ENCODE measurements at regions not wholly inside any gene's neighbourhood (a gene's known extent, or its start where the extent isn't known, plus 50 kb on each side); places are given as distances from the start of the nearest gene placed in this dataset.

DNA sequence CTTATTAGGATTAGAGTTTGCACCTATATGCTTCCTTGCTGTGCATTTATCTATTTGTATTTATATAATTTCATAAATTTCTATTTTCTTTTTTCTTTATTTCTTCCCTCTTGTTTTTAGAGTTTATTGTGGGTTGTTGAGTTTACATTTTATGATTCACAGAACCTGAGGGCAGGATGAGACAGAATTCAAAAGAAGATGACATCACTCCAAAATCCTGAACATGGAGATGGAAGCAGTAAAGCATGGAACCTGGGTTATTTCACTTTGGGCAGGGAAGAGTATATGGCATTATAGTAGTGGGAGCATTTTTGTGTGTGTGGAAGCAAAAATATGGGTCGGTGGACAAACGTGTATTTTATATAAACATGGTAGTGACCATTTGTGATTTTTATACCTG, 157.5 kb downstream of the RFX6 start:
- H4K8ac ChIP-seq (ENCODE audit: low read depth, low read length) = no peak overlapping the region
- no peak overlapping the region for H3K4ac ChIP-seq (ENCODE audit: low read length)
- no peak overlapping the region for H3K4me3 ChIP-seq (ENCODE audit: low read length in 2 of 2)
- H2BK120ac ChIP-seq (ENCODE audit: low read depth, low read length) = no peak overlapping the region
- no CpG with 5 or more reads among the region's 2 CpGs for WGBS, 2 donors (ENCODE audit: extremely low coverage in 2 of 2, insufficient read length in 2 of 2, insufficient replicate concordance in 1 of 2)
- no peak overlapping the region for H2AK5ac ChIP-seq (ENCODE audit: low read depth, low read length)
- H2AFZ ChIP-seq (ENCODE audit: low read length) = no peak overlapping the region
- no peak overlapping the region for H3K18ac ChIP-seq (ENCODE audit: low read length)
- H3K27ac ChIP-seq (replicated peaks; ENCODE audit: low read length) = no peak overlapping the region
- no peak overlapping the region for H3K14ac ChIP-seq (ENCODE audit: low read length)
- H3K79me1 ChIP-seq (ENCODE audit: low read depth, low read length) = no peaks in the 10 kb centered on the region
- no peak overlapping the region for H3K23ac ChIP-seq (ENCODE audit: low read depth, low read length, poor library complexity)
- no peak for DNase-seq (ENCODE audit: low spot score)
- H2BK5ac ChIP-seq (ENCODE audit: low read length) = no peak overlapping the region
- no peak overlapping the region for H2BK12ac ChIP-seq (ENCODE audit: low read length)
- H3K4me1 ChIP-seq (ENCODE audit: control insufficient read depth in 2 of 2, insufficient read depth in 1 of 2, low read depth in 1 of 2, low read length in 2 of 2) = no peaks in the 10 kb centered on the region
- no peak overlapping the region for H3K4me2 ChIP-seq (ENCODE audit: insufficient read depth, low read length, poor library complexity, severe bottlenecking)
- no peak overlapping the region for H4K91ac ChIP-seq (ENCODE audit: low read depth, low read length, poor library complexity)
- H3K36me3 ChIP-seq (replicated peaks in 1 of 2; ENCODE audit: control insufficient read depth in 2 of 2, insufficient read depth in 2 of 2, low read length in 2 of 2) = no peaks in the 10 kb centered on the region
- no peak overlapping the region for H3K9ac ChIP-seq (ENCODE audit: low read depth, low read length, poor library complexity)
- H3K27me3 ChIP-seq (ENCODE audit: control insufficient read depth in 3 of 3, insufficient read depth in 3 of 3, low read depth in 1 of 3, low read length in 3 of 3) = no peaks in the 10 kb centered on the region
- no peaks in the 10 kb centered on the region for H3K9me3 ChIP-seq (replicated peaks in 1 of 2; ENCODE audit: control insufficient read depth in 2 of 2, insufficient read depth in 1 of 2, low read depth in 1 of 2, low read length in 2 of 2)
- no peak overlapping the region for H2BK15ac ChIP-seq (ENCODE audit: low read length)

DNA sequence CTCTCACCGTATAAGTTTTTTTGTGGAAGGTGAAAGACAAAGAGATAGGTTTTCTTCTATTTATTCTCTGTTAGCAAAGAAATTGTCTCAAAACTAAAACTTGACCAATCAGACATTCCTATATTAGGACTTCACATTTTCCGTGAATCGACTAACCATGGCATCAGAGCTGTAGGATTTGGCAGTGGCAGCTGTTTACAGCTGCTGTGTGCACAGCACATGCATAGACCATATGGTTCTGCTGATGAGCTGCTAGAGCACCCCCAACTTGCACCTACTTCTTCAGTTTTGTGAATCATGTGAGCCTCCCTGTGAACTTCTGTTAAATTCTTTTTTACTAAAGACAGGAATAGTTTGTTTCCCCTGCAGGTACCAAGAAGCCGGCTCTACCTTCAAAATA, 157.9 kb downstream of the RFX6 start:
- no peak overlapping the region for H2BK5ac ChIP-seq (ENCODE audit: low read length)
- WGBS, 2 donors (ENCODE audit: extremely low coverage in 2 of 2, insufficient read length in 2 of 2, insufficient replicate concordance in 1 of 2) = no CpG with 5 or more reads among the region's 4 CpGs
- H4K91ac ChIP-seq (ENCODE audit: low read depth, low read length, poor library complexity) = no peak overlapping the region
- no peak overlapping the region for H2BK12ac ChIP-seq (ENCODE audit: low read length)
- H3K36me3 ChIP-seq (replicated peaks in 1 of 2; ENCODE audit: control insufficient read depth in 2 of 2, insufficient read depth in 2 of 2, low read length in 2 of 2) = no peaks in the 10 kb centered on the region
- no peak overlapping the region for H2BK15ac ChIP-seq (ENCODE audit: low read length)
- no peak overlapping the region for H3K23ac ChIP-seq (ENCODE audit: low read depth, low read length, poor library complexity)
- H3K14ac ChIP-seq (ENCODE audit: low read length) = no peak overlapping the region
- H3K4me2 ChIP-seq (ENCODE audit: insufficient read depth, low read length, poor library complexity, severe bottlenecking) = no peak overlapping the region
- H3K27ac ChIP-seq (replicated peaks; ENCODE audit: low read length) = no peak overlapping the region
- no peak overlapping the region for H4K8ac ChIP-seq (ENCODE audit: low read depth, low read length)
- no peak overlapping the region for H3K18ac ChIP-seq (ENCODE audit: low read length)
- no peaks in the 10 kb centered on the region for H3K27me3 ChIP-seq (ENCODE audit: control insufficient read depth in 3 of 3, insufficient read depth in 3 of 3, low read depth in 1 of 3, low read length in 3 of 3)
- H3K4me1 ChIP-seq (ENCODE audit: control insufficient read depth in 2 of 2, insufficient read depth in 1 of 2, low read depth in 1 of 2, low read length in 2 of 2) = no peaks in the 10 kb centered on the region
- H2BK120ac ChIP-seq (ENCODE audit: low read depth, low read length) = no peak overlapping the region
- no peak overlapping the region for H2AFZ ChIP-seq (ENCODE audit: low read length)
- no peaks in the 10 kb centered on the region for H3K79me1 ChIP-seq (ENCODE audit: low read depth, low read length)
- H3K9ac ChIP-seq (ENCODE audit: low read depth, low read length, poor library complexity) = no peak overlapping the region
- H2AK5ac ChIP-seq (ENCODE audit: low read depth, low read length) = no peak overlapping the region
- H3K4me3 ChIP-seq (ENCODE audit: low read length in 2 of 2) = no peak overlapping the region
- no peak overlapping the region for H3K4ac ChIP-seq (ENCODE audit: low read length)
- no peak for DNase-seq (ENCODE audit: low spot score)
- no peaks in the 10 kb centered on the region for H3K9me3 ChIP-seq (replicated peaks in 1 of 2; ENCODE audit: control insufficient read depth in 2 of 2, insufficient read depth in 1 of 2, low read depth in 1 of 2, low read length in 2 of 2)

DNA sequence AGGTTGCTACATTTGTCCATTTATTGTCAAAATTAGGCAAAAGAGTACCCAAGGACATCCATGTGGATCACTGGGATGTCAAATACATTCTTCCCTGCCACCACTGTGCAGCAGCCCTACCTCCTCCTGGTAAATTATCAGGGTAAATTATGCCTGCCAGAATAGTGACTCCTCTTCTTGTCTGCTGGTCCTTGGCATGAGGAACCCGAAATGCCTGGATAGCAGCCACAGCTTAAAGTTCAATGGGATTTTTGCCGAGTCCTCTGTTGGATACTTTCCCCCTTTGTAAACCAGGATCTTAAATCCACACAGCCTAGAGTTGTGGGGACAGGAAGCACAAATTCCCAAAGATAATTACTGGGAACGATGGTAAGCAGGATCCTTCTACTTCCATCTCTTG, 173.3 kb downstream of the RFX6 start:
- Histone ChIP-seq H3K4me2 (ENCODE audit: insufficient read depth, low read length, poor library complexity, severe bottlenecking) (no peak overlapping the region), H3K9me3 (replicated peaks in 1 of 2; ENCODE audit: control insufficient read depth in 2 of 2, insufficient read depth in 1 of 2, low read depth in 1 of 2, low read length in 2 of 2) (no peaks in the 10 kb centered on the region), H2BK15ac (ENCODE audit: low read length) (no peak overlapping the region), H3K27me3 (ENCODE audit: control insufficient read depth in 3 of 3, insufficient read depth in 3 of 3, low read depth in 1 of 3, low read length in 3 of 3) (no peaks in the 10 kb centered on the region), H3K9ac (ENCODE audit: low read depth, low read length, poor library complexity) (no peak overlapping the region), H3K18ac (ENCODE audit: low read length) (no peak overlapping the region), H3K79me1 (ENCODE audit: low read depth, low read length) (no peaks in the 10 kb centered on the region), H2AFZ (ENCODE audit: low read length) (no peak overlapping the region), H3K4me3 (ENCODE audit: low read length in 2 of 2) (no peak overlapping the region), H3K27ac (replicated peaks; ENCODE audit: low read length) (no peak overlapping the region), H4K8ac (ENCODE audit: low read depth, low read length) (no peak overlapping the region), H4K91ac (ENCODE audit: low read depth, low read length, poor library complexity) (no peak overlapping the region), H2AK5ac (ENCODE audit: low read depth, low read length) (no peak overlapping the region), H2BK12ac (ENCODE audit: low read length) (no peak overlapping the region), H2BK120ac (ENCODE audit: low read depth, low read length) (no peak overlapping the region), H3K14ac (ENCODE audit: low read length) (no peak overlapping the region), H2BK5ac (ENCODE audit: low read length) (no peak overlapping the region), H3K4me1 (ENCODE audit: control insufficient read depth in 2 of 2, insufficient read depth in 1 of 2, low read depth in 1 of 2, low read length in 2 of 2) (no peaks in the 10 kb centered on the region), H3K4ac (ENCODE audit: low read length) (no peak overlapping the region), H3K36me3 (replicated peaks in 1 of 2; ENCODE audit: control insufficient read depth in 2 of 2, insufficient read depth in 2 of 2, low read length in 2 of 2) (no peaks in the 10 kb centered on the region), H3K23ac (ENCODE audit: low read depth, low read length, poor library complexity) (no peak overlapping the region)
- DNase-seq (ENCODE audit: low spot score) = no peak
- no CpG with 5 or more reads among the region's 3 CpGs for WGBS, 2 donors (ENCODE audit: extremely low coverage in 2 of 2, insufficient read length in 2 of 2, insufficient replicate concordance in 1 of 2)

DNA sequence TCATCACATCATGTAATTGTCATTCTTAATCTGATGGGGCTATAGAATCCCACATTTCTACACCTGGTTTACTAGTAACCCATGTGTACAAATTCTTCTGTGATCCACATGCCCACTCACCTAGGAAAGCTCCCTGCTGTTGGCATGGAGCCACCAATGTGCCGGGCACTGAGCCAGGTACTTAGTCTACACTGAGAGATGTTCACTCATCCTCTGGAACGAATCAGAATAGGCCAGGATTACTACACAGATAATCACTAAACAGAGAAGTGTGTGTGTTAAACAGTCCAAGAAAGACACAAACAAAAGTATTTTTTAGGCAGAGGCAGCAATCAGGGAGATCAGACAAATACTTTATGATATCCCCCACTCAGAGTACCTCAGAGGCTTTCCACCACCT, 193.2 kb upstream of the VGLL2 start:
- H3K9me3 ChIP-seq (replicated peaks in 1 of 2; ENCODE audit: control insufficient read depth in 2 of 2, insufficient read depth in 1 of 2, low read depth in 1 of 2, low read length in 2 of 2) = no peaks in the 10 kb centered on the region
- no peak overlapping the region for H3K27ac ChIP-seq (replicated peaks; ENCODE audit: low read length)
- H3K27me3 ChIP-seq (ENCODE audit: control insufficient read depth in 3 of 3, insufficient read depth in 3 of 3, low read depth in 1 of 3, low read length in 3 of 3) = no peaks in the 10 kb centered on the region
- H2BK15ac ChIP-seq (ENCODE audit: low read length) = no peak overlapping the region
- H2BK5ac ChIP-seq (ENCODE audit: low read length) = no peak overlapping the region
- H3K18ac ChIP-seq (ENCODE audit: low read length) = no peak overlapping the region
- WGBS, 2 donors (ENCODE audit: extremely low coverage in 2 of 2, insufficient read length in 2 of 2, insufficient replicate concordance in 1 of 2) = no CpG with 5 or more reads among the region's 2 CpGs
- DNase-seq (ENCODE audit: low spot score) = no peak
- no peak overlapping the region for H2AK5ac ChIP-seq (ENCODE audit: low read depth, low read length)
- no peak overlapping the region for H3K9ac ChIP-seq (ENCODE audit: low read depth, low read length, poor library complexity)
- no peak overlapping the region for H4K8ac ChIP-seq (ENCODE audit: low read depth, low read length)
- H3K4ac ChIP-seq (ENCODE audit: low read length) = no peak overlapping the region
- H3K36me3 ChIP-seq (replicated peaks in 1 of 2; ENCODE audit: control insufficient read depth in 2 of 2, insufficient read depth in 2 of 2, low read length in 2 of 2) = no peaks in the 10 kb centered on the region
- H2BK12ac ChIP-seq (ENCODE audit: low read length) = no peak overlapping the region
- no peak overlapping the region for H3K23ac ChIP-seq (ENCODE audit: low read depth, low read length, poor library complexity)
- H4K91ac ChIP-seq (ENCODE audit: low read depth, low read length, poor library complexity) = no peak overlapping the region
- H3K4me1 ChIP-seq (ENCODE audit: control insufficient read depth in 2 of 2, insufficient read depth in 1 of 2, low read depth in 1 of 2, low read length in 2 of 2) = no peaks in the 10 kb centered on the region
- H3K4me2 ChIP-seq (ENCODE audit: insufficient read depth, low read length, poor library complexity, severe bottlenecking) = no peak overlapping the region
- H3K4me3 ChIP-seq (ENCODE audit: low read length in 2 of 2) = no peak overlapping the region
- no peak overlapping the region for H3K14ac ChIP-seq (ENCODE audit: low read length)
- H2BK120ac ChIP-seq (ENCODE audit: low read depth, low read length) = no peak overlapping the region
- no peak overlapping the region for H2AFZ ChIP-seq (ENCODE audit: low read length)
- H3K79me1 ChIP-seq (ENCODE audit: low read depth, low read length) = no peaks in the 10 kb centered on the region
